Activated CD4-positive, alpha-beta T cell treated with anti-CD3 and anti-CD28 coated beads for 24 hours (primary cell): ENCODE measurements at regions not wholly inside any gene's neighbourhood (a gene's known extent, or its start where the extent isn't known, plus 50 kb on each side); places are given as distances from the start of the nearest gene placed in this dataset.
"Not testable (repeated sequence)": the region's sequence is repeated elsewhere in the genome, so short reads cannot be mapped to it uniquely, and the experiment has no call there.

Experiments used
- DNase-seq, 2 donors: peaks; one replicate each; pipeline ENCODE4 v3.0.0-alpha.2; 2020; ENCODE audit warnings: low read depth in 2 of 2

DNA sequence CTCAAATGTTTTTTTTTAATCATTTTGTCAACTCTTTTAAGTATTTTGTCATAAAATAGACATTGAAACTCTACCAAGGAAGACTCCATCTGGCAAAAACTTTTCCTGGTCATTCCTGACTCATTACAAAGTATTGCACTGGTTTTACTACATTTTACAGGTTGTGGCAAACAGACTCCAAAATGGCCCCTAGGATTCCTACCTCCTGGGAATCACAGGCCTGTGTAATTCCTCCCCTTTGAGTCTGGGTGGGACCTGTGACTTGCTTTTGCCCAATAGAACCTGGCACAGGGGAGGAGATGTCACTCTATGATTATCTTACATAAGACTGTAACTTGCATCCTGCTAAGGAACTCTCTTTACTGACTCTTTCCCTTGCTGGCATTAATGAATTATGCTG lies 123.6 kb upstream of the KCNJ6 start:
- no peak for DNase-seq

DNA sequence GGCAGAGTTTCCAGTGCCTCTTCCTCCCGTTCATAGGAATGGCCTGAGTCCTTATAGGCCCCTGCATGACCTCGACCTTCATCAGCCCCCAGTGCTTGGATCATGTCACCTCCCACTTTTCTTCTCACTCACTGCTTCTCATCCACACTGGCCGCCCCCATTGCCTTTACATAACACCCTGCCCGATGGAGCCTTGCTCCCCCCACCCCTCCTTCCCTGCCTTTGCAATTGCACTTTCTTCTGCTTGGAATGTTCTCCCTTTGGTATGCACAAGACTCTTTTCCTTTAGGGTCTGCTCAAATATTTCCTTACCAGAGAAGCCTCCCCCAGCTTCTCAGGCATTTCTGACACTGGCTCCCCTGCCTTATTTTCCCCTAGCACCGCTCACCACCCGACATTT lies 125.2 kb upstream of the KCNJ6 start:
- DNase-seq = no peak

DNA sequence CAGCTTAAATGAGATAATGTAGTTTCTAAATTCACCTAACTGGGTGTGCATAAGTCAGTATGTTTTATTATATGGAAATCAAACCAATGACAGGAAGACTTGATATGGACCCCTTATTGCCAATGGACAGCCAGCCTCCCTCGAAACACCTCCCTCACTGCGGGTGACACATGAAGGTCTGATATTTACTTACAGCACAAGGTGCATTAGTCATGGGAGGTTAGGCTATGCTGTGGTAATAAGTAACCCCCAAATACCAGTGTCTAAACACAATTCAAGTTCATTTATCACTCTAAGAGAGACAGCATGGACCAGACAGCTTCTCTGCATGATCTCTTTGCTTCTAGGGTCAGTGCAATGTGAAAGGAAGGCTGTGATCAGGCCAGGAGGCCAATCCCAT lies 126.0 kb upstream of the KCNJ6 start:
- DNase-seq = no peak

DNA sequence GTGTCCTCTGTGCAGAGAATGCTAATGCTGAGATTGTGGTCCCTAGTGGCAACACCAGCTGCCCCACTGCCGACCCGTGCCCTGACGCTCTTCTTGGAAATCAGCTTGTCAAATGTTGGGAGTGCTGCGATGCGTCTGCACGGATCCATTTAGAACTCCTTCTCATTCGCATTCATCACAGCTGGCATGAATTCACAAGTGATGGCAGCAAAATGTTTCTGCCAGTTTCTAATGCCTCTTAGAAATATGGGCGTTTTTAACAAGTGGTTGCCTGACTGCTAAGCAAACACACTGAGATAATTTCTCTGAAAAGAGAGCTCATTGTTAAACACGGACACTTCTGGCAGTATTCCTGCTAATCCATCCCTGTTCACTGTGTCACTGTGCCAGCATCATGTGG lies 131.9 kb upstream of the KCNJ6 start:
- DNase-seq = no peak

DNA sequence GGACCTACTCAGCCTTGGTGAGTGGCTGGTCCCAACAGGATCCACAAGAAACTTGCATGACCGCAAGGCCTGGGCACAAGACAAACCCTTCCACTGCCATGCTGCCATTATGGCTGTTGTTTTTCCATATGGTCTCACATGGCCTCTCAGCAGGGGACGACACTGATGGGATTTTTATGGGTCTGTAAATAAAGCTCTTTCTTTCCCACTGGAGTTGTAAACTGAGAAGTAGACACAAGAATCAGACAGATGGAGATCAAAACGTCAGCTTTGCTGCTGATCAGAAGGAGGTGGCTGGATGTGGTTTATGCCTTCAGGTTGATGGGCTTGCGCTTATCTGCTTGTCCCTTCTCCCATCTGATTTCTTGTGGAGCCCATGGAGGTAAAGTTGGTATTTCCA lies 138.1 kb upstream of the KCNJ6 start:
- no peak for DNase-seq

DNA sequence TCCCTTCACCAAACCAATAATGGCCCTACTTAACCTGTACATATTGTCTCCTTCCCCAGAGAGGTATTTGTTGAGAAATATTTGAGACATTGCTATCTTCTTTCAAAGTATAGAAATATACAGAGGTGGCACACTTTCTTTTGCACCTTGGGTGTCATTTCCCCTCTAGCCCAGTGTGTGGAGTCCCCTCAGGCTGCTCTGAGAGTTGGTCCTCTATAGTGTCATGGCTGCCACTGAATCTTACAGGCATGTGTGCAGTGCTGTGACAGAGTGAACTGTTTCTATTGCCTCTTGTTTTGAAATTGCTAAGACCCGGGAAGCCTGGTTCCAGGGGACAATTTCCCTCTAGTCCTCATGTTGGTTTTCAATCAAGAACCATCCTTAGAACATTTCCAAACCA lies 140.2 kb upstream of the KCNJ6 start:
- no peak for DNase-seq

DNA sequence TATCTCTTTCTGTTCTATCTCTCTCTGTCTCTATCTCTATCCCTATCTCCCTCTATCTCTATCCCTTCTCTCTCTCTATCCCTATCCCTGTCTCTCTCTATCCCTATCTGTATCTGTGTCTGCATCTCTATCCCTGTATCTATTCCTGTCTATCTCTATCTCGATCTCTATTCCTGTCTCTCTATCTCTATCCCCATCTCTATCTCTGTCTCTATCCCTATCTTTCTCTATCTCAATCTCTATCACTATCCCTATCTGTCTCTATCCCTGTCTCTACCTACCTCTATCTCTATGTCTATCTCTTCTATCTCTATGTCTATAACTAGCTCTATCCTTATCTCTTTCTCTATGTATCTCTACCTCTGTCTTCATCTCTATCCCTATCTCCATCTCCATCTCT lies 141.4 kb upstream of the KCNJ6 start:
- no peak for DNase-seq

DNA sequence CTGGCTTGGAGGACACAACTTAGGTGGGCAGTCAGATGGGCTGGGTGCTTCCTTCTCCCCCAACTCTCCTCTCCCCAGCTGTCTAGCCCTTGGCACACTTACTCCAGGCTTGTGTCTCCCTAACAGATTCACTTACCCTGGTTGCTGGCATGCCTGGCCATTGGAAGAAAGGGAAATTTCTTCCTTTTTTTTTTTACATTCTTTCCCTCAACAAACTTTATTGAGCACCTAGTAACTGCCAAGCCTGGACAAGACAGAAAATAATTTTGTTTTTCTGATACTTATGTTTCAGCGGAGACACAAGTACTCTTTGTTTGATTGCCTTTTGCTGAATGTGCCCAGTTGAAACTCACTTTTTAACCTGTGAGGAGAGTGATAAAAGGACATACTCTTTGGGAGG lies 144.3 kb upstream of the KCNJ6 start:
- no peak for DNase-seq

DNA sequence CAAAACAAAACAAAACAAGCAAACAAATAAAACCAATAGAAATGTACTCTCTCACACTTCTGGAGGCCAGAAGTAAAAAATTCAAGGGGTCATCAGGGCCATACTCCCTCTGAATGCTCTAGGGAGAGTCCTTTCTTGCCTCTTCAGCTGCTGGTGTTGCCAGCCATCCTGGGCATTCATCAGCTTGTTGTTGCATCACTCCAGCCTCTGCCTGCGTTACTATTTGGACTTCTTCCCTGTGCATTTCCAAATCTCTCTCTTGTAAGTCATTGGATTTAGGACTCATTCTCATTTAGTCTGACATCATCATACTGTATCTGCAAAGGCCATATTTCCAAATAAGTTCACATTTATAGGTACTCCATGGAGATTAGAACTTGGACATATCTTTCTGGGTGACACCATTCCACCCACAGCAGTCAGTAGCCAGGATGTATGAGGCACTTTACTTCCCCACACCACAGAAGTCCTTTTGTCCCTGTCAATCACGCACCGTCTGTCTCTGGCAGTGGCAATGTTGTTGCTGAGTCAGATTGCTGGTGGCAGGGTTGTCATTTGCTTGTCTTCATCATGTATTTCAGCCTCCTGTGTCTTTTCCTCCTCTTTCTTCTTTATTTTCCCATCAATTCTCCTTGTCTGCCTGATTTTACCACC lies 151.0 kb upstream of the KCNJ6 start:
- DNase-seq = no peak

DNA sequence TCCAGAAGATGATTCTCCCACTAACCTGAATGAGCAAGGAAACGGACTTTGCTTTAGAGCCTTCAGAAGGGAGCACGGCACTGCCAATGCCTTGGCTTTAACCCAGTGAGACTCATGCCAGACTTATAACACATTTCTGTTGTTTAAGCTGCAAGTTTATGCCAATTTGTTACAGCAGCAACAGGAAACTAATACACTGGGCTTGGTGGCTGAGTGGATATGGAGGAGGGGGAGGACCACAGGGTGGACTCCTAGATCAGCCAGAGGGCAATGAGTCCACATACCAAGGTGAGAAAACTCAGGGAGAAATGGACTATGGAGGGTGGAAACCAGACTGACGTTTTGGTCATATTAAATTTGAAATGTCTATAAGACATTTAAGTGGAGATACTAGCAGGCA lies 156.2 kb upstream of the KCNJ6 start:
- DNase-seq = no peak

DNA sequence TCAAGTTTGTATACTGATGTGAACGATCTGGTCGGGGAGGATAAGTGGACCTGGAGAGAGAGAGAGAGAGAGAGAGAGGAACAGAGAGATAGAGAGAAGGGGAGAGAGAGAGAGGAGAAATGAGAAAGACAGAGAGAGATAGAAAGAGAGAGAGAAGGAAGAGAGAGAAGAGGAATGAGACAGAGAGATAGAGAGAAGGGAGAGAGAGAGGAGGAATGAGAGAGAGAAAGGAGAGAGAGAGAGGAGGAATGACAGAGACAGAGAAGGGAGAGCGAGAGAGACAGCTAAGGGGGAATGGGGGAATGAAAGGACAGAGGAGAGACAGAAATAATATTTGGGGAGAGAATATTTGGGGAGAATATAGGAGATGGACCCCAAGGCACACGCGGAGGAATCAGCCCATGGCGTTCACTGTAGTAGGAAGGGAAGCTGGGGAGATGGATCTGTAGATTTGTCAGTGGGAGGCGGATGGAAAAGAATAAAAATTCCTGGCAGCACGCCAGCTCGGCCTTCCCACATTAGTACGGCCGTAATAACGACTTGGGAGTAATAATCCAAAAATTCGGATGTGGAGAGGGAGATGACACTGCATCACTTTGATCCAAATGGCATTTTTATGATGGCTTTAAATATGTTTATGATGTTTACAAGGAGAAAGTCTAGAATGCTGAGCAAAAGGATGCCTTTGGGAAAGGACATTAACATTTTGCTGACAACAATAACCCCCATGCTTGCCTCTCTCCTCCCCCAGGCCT lies 159.8 kb upstream of the KCNJ6 start:
- no peak for DNase-seq

DNA sequence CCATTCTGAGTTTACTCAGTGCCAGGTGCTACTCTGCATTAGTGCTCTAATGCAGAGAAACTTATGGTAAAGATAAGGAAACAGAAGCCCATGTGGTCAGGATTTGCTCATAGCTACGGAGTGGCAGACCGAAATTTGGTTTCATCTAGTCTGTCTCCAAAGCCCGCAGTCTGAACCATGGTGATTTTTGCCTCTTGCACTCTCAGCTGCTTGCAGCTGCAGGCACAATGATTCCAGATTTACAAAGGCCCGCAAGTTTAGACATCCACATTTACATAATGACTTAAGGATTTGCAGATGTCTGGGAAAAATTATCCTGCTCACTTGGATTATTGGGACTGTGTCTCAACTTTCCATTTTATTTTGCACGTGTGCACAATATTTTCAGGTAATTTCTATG lies 161.3 kb upstream of the KCNJ6 start:
- DNase-seq = no peak

DNA sequence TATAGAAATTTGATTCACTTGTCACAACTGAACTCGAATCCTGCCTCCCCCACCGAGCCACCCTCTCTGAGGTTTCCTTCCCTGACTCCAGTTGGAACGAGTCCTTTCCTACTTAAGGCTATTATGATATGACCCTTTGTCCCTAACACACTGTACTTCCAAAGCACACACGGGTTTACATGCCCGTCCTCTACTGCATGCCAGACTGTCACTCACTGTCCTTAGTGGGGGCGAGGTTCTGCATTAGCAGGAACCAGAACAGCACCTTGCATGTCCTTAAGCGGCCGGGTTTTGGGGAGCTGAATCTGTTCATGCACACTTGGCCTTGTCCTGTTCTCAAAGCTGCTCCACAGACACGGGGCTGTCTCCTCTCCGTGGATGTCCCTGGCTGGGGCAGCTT lies 164.6 kb upstream of the KCNJ6 start:
- DNase-seq = no peak

DNA sequence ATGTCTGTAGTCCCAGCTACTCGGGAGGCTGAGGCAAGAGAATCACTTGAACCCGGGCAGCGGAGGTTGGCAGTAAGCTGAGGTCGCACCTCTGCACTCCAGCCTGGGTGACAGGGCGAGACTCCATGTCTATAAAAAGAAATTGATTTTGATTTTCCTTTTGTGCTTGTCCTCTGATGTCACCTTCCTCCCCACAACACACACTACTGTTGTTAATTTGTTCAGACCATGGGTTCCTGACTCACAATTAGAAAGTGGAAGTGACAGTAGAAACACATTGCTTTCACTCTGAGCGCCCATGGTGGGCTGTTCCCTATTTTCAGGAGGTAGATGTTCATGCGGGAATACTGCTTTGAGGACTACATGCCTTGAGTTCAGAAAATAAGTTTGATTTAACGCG lies 165.5 kb upstream of the KCNJ6 start:
- no peak for DNase-seq

DNA sequence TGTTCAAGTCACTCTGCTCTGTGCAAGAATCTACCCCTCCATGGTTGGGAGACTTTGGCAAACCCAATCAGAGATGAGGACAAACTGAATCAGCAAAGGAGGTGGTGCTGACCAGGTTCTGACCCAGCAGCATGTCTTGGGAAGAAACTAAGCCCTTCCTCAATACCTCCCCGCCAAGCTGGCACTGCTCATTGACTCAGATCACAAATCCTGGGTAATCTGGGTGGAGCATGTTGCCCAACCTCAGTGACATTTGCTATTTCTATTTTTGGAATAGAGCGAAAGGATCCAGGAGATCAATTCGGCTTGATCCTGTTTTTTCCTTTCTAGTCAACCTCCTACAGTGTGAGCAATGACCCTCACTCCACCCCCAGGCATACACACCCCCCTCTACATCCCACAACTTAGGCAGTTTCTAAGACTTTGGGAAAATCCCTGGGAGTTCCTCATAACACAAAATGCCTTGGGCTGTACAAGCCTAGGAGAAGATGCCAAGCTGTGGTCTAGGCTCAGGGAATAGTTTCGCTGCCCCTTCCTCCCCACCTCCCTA lies 166.8 kb upstream of the KCNJ6 start:
- no peak for DNase-seq

DNA sequence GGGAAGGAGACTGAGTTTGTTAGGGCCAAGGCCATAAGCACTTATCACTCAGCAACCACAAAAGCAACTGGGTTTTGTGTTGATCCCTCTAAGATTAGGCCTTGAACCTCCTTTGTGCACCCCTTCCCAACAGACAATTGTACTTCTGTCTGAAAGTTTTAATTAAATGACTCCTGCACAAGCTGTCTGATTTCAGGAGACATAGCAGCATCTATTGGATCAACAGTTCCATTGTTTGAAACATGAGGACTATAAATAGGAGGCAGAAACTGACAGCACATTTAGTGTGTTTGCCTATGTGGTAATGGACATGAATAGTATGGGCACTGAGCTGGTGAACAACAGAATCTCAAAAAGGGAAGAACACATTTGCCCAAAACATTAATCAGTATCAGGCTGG lies 167.3 kb upstream of the KCNJ6 start:
- no peak for DNase-seq

DNA sequence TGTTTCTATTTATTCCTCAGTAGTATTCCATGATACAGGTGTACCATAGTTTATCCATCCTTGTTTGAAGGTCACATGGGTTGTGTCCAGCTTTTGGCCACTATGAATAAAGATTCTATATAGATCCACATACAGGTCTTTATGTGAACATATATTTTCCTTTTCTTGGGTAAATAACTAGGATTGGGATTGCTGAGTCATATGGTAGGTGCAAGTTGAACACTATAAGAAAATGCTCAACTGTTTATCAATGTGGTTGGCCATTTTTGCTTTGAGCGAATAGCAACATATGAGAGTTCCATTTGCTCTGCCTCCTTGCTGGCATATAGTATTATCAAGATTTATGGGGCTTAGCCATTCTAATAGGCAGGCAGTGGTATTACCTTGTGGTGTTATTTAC lies 170.2 kb upstream of the KCNJ15 start:
- no peak for DNase-seq

DNA sequence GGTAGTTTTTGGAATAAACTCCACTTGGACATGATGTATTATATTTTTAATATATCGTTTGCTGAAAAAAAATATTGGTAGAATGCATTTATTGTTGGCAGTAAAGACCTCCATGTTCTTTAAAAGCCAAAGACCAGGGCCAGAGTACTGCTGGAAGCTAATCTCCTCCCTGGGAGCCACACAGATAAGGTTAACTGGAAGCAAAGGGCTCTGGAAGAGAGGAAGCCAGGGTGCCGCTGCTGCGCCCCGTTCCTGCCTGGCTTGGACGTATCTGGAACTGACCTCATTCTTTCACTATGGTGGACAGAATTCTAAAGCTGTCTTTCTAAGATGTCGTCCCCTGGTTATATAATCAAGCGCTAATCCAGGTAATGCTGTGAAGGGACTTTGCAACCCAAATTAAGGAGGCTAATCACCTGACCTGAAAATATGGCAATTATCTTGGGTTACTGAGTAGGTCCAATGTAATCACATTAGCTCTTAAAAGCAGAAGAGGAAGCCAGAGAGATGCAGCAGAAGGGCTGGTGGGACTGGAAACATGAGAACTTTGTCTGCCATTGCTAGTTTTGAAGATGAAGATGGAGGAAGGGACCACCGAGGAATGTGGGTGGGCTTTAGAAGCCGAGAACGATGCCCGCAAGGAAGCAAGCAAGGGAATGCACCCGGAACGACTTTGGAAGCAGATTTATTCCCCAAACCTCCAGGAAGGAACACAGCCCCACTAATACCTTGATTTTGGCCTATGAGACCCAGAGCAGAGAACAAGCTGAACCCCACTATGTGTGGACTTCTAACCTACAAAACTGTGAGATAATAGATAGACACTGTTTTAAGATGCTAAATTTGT lies 167.7 kb upstream of the KCNJ15 start:
- DNase-seq = no peak

DNA sequence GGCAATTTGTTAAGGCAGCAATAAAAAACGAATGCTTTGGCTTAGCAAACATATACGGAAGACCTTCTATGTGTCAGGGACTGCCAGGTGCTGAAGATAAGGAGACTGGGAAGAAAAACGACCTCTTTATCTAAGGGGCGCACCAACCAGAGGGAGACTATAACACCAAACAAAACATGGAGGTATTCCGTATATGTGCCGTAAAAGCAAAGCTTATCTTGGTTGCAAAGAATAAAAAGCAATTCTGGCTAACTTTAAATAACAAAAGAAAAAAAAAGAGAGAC lies 167.1 kb upstream of the KCNJ15 start:
- DNase-seq = no peak

DNA sequence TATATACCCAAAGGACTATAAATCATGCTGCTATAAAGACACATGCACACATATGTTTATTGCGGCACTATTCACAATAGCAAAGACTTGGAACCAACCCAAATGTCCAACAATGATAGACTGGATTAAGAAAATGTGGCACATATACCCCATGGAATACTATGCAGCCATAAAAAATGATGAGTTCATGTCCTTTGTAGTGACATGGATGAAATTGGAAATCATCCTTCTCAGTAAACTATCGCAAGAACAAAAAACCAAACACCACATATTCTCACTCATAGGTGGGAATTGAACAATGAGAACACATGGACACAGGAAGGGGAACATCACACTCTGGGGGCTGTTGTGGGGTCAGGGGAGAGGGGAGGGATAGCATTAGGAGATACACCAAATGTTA lies 165.7 kb upstream of the KCNJ15 start:
- DNase-seq = not testable (repeated sequence)

DNA sequence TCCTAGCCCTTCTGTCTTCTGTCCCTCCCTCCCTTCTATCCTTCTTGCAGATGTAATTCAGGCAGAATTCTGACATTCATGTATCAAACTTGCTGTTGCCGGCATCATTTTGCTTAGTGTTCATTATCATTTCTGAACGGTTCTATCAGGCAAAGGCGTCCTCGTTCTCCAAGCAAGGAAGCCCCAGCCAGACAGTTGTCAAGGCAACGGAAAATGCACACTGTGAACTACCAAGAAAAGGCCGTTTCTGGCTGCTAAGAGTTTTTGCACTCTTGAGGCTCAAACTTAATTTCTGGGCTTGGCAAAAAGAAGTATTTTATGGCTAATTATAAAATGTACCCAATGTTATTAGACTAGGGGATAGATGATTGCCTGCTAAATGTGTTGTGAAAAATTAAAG lies 164.7 kb upstream of the KCNJ15 start:
- DNase-seq = no peak

DNA sequence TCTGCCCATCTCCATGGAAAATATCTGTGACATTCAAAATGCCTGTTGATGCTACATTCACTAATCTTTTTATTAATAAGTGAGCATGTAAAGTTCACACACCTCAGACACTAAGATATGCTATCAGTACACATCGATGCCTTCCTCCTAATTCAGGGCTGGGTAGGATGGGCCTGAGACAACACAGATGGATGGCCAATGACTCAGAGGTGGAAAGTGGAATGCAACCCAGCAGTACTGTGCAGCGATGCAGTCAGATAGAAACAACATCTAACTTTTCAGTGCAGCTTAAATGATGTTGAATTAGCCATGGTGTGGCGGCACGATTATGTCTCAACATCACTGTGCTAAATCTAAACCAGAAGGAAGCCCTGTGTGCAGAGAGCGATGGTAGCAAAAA lies 161.6 kb upstream of the KCNJ15 start:
- DNase-seq = no peak

DNA sequence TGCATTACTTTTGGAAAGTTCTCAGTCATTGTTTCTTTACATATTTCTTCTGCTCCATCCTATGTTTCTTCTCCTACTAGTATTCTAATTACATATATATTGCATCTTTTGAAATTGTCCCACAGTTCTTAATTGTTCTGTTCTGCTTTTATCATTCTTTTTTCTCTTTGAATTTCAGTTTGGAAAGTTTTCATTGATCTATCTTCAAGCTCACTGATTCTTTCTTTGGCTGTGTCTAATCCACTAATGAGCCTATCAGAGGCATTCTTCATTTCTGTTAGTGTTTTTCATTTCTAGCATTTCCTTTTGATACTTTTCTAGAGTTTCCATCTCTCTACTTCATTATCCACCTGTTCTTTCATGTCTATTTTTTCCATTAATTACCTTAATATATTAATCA lies 159.0 kb upstream of the KCNJ15 start:
- no peak for DNase-seq
